Sciatic nerve (tissue), 2 donors: ENCODE measurements at regions not wholly inside any gene's neighbourhood (a gene's known extent, or its start where the extent isn't known, plus 50 kb on each side); places are given as distances from the start of the nearest gene placed in this dataset.
A peak's percentile ranks its signal among the peaks of the same experiment; 100 is the strongest.
"Not testable (repeated sequence)": the region's sequence is repeated elsewhere in the genome, so short reads cannot be mapped to it uniquely, and the experiment has no call there.

Source experiments
- ATAC-seq: fragments of 200-7000 bp; cut with Tn5 transposase; one replicate; pipeline ENCODE4 v1.9.1; 2020; ENCODE audit warnings: mild to moderate bottlenecking, moderate library complexity
- DNase-seq: peaks from one replicate; pipeline ENCODE4 v3.0.0-alpha.2; 2020; ENCODE audit warnings: low spot score
- intact Hi-C: fragments of 100-400 bp; cut with DNase I; formaldehyde crosslinking; loops from one replicate; pipeline ENCODE4 v1.14.2; 2022
- donor health status: DM: no; HTN: no; CAD: no.
- donor health status: DM: no; HTN: no; CAD: no.

DNA sequence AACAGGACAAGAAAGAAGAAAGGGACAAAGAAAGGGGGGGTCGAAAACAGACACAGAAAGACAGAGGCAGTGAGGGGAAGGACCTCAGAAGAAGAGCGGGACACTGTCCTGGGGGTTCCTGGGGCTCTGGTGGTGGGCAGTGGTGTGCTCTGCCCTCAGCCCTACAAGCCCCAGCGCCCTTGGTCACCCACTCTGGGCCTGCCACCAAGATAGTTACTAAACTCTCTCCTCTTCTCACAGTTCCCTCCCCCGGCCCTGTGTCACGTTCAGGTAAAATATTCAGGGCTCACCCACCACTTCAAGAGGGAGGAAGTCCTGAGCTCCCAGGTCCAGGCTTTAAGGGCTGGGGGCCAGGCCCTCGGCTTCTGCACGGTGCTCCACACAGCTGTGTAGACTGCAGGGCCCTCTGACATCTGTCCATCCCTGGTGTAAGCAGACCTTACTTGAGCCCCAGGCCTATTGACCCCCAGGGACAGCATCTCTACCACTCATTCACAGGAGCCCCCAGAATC is 87.4 kb downstream of the MRPL14 start:
- intact Hi-C loops: loop anchor here (5.0 kb wide), 1 partner anchor 33 kb away; no protein-coding TSS in a partner anchor
- no peak for ATAC-seq
- DNase-seq: peak; percentile 52

- peak; percentile 50 for DNase-seq
- intact Hi-C loops: no loop called here
- ATAC-seq: no peak
Measured at GRCh38 chr6:44039191-44039719, 88.0 kb downstream of the MRPL14 start.

GRCh38 chr6:44038543-44039065 is 88.6 kb downstream of the MRPL14 start:
- intact Hi-C loops: no loop called here
- DNase-seq (no peak), ATAC-seq (no peak)

DNA sequence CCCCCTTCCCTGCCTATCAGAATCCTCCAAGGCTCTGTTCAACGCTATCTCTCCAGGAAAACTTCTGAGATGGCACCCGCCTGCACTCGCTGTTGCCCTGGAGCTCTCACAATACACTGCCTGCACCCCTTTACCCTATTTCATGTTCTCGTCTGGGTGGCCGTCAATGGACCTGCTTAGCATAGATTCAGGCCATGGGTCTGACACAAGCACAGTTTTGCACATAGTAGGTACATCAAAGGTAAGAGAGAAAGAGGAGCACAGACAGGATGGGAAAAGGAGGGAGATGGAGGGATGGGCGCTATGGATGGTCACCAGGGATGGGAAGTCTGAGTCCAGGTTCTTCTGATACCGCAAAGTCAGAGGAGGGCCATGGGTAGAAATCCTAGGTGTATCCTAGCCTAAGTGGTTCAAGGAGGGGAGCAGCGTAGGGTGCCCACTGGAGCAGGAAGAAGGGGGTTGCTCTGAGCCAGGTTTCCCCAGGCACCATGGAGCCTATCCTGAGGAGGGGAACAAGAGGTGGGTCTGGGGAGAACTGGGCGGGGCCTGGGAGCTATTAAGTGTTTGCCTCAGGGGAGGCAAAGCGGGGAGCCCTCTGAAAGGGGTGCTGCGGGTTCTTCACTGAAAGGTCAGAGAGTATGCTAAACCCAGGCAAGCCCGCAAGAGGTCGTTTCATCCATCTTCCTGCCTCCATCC is 89.3 kb downstream of the MRPL14 start:
- DNase-seq: peak; percentile 54
- no peak for ATAC-seq
- intact Hi-C loops: no loop called here

GRCh38 chr6:44037276-44037675 is 90.0 kb downstream of the MRPL14 start:
- ATAC-seq, intact Hi-C loops, DNase-seq: not testable (repeated sequence)

DNA sequence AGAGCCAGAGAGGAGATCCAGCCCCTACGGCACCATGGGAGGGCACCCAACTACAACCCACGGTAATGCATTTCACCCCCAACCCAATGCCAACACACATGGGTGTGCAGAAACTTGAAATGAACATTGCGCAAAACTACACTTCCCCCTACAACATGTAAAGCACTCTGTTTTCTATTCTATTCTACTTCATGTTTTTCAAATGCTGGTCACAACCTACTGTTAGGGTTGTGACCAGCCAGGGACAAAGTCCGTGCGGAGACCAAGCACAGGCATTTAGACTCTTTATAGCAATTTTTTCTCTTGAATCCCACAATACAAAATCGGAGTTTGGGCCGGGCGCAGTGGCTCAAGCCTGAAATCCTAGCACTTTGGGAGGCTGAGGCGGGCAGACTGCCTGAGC is 90.6 kb downstream of the MRPL14 start:
- DNase-seq (no peak), ATAC-seq (no peak)
- intact Hi-C loops: no loop called here

DNA sequence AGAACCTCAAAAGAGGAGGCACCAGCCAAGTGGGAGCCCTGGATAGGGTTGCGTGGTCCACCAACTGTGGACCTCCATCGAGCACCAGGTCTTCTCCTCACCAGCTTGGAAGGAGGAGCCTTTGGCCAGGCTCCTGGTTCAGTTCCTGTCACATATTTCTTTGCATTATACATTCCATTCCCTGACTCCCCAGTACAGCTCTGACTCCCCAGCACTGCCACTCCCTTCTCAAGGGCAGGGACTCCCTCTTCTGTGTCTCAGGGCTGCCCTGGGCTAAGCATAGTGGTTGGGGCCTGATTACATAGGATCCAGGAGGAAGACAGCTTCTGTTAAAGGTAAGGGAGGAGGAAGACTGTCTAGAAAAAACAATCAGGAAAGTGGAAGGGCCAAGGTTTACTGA is 91.1 kb downstream of the MRPL14 start:
- DNase-seq (no peak), ATAC-seq (no peak)
- intact Hi-C loops: no loop called here

DNA sequence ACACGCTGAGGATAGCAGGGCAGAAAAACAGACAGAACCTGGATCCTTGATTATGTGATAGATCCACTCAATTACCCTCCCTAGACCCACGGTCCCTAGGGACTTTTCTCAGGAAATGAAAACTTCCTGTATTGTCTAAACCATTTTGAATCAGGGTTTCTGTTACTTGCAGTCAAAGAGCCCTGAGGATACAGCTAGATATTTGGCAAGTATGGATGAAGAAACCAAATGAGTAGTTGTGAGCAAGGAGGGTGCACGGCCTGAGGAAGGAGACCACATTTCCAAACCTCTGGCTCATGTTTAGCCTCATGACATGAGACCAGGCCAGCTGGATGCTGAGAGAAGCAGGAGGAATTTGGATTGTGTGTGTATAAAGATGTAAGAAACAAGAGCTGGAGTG is 91.6 kb downstream of the MRPL14 start:
- intact Hi-C loops: no loop called here
- DNase-seq (no peak), ATAC-seq (peak; percentile 62)

DNA sequence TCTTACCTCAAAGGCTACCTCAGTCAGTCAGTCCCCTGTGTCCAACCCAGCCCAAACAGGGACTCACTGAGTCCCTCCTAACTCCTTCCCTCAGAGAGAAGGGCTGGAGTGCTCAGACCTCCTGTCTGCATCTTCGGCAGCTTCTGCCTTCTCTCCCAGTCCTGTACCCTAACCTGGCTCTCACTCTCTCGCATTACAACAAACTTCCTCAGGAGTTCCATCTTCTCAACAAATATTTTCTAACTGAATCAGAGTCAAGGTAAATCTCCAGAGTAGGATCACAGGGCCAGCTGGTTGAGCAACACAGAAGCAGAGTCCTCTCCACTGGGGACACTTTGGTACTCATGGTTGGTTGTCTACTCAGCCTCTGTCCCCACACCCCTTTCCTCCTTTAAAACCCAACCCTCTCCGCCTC is 92.3 kb downstream of the MRPL14 start:
- intact Hi-C loops: no loop called here
- DNase-seq: no peak

DNA sequence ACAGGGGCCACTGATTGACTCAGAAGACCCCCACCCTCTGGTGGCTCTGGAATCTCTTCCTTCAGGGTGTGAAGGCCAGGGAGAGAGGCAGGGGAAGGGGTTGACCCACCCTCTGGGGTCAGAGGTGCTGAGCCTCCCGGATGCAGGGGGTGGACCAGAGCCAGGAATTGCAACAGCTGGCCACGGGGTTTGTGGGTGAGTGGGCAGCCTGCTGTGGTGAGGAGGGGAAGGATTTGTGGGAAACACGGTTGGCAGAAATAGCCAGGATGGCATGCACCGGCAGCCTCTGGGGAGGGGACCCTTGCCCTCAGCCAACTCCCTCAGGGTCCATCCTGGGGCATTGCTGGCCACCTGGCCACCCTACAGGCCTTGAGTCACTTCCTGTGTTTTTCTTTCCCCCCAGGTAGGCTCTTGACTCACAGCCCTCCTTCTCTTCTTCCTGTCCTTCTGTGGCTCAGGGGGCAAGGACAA is 92.8 kb downstream of the MRPL14 start:
- ATAC-seq (no peak), DNase-seq (no peak)
- intact Hi-C loops: no loop called here

More for the DNA sequence above, 92.3 kb downstream of the MRPL14 start:
- ATAC-seq: peak; percentile 43

DNA sequence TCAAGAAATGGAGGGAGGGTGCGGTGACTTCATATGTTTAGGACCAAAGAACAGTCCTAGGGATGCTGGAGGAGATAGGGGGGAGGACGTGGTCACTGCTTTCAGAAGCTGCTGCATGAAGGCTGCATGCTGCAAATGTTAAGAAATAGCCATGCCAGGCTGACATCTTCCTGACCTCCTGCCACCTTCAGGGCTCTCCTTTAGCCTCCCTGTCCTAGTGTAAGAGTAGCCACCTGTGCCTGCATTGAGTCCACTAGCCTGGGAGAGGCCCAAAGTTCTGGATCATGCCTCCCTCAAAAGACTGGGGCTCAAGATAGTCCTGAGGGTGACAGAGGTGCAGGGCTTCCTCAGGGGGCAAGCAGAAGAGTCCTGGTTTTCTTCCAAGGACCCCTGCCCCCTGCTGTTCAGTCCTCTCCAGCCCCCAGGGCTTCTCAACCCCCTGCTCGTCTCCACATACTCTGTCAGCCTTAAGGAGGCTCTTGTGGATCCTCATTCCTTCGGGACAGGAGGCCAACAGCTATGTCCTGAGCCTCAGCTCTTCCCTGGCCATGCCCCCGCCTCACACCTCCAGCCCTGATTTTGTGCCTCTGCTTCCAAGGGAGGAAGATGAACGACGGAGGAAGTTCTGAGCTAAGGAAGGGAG is 96.3 kb downstream of the MRPL14 start:
- no peak for DNase-seq

GRCh38 chr6:44029444-44030185 is 97.6 kb downstream of the MRPL14 start:
- intact Hi-C loops: no loop called here
- no peak for DNase-seq
- ATAC-seq: peak; percentile 15

More for the DNA sequence above, 96.3 kb downstream of the MRPL14 start:
- no peak for ATAC-seq
- intact Hi-C loops: no loop called here

DNA sequence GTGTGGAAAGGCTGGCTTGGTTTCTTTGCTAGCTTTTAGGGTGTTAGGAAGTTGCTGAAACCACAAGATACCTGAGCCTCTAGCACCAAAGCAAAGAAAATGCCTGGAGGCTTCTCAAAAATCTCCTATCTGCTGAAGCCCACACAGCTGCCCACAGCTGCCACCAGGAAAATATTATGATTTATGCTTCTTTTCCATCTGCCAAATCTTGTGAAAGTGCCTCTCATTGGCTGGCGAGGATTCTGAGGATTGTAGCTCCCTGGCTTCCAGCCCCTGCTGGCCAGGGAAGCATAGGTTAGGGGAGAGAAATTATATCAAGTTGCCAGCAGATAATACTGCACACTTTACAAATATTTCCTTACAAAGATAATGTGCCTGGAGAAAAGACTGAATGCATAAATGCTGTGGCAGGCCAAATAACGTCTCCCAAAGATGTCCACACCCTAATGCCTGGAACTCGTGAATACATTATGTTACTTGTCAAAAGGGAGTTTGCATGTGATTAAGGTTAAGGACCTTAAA is 98.4 kb downstream of the MRPL14 start:
- DNase-seq (no peak), ATAC-seq (no peak)
- intact Hi-C loops: no loop called here

DNA sequence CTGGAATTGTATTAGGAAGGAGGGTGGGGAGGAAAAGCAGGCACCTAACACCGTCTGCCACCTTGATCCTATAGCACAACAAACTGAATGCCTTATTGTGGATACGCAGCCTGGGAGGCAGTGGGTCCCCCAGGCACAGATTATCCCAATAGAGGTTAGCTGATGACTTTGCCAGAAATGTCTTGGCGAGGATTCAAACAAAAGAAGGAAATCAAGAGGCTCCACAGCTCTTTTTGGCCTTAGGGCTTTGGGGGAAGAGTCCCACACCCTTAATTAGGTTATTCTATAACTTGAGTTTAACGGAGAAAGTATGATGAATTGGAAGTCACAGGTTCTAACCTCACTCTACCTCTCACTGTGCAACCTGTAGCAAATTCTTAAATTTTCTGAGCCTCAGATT is 102.0 kb downstream of the MRPL14 start:
- ATAC-seq: no peak
- no peak for DNase-seq
- intact Hi-C loops: no loop called here

DNA sequence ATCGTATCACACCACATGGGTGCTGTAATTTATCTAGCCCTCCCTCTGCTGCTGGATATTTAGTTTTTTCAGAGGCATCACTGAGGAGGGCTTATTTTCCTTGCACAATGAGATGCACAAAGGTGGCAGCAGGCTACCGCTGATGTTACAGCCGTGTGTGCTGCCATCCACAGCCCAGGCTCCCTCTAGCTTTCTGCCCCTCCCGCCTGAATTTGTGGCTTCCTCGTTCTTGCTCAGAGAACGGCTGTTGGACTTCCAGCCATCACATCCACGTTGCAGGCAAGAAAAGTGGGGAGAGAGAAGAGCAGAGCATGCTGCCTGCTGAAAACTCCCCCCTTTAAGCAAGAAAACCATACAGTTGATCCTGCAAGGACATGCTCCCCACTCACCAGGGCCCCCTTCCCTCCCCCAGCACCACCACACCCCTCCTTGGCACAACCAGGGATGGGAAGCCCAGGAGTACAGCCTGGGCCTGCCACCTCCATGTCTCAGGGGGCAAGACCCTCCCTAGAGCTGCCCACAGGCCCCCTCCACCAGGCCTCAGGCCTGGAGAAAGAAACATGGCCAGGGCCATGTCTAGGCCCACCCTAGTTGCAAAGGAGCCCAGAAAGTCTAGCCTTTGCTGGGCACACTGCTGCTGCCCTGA is 102.6 kb downstream of the MRPL14 start:
- intact Hi-C loops: no loop called here
- ATAC-seq (no peak), DNase-seq (no peak)

DNA sequence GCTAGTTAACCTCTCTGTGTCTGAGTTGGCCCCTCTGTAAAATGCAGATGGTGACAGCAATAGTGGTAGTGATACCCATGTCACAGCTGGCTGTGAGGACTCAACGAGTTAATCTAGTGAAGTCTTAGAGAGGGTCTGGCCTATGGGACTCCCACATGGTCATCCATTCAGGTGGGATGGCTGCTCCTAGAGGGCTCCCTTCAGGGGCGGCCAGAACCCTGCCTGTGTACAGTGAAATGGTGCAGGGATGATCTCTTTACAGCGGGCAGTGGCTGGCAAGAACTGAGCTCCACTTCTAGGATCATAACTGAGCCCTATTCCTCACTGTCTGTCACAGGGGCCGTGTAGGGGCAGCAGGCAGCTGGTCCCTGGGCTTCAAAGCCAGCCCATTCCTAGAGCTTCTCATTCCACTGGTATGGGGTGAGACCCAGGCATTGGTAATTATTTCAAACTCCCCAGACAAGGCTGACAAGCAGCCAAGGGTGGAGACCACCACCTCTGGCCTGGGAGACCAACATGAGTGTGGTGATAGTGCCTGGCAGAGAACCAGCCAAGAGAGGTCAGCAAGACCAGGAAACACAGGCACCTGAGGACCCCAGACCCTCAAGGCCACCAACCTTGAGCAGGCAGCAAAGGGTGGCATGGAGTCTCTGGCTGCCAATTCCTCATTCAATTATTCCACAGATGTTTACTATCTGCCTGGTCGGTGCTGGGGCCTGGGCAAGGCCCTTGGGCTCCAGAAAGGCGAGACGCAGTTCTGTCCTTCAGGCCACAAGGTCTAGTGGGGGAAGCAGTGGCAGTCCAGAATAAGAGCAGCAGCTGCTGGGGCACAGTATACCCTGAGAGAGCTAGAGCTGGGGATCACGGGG is 103.4 kb downstream of the MRPL14 start:
- intact Hi-C loops: no loop called here
- DNase-seq: no peak
- no peak for ATAC-seq

GRCh38 chr6:44022671-44023352 is 104.4 kb downstream of the MRPL14 start:
- intact Hi-C loops: no loop called here
- no peak for DNase-seq
- ATAC-seq: no peak
